Sigmoid colon (tissue), 4 donors: ENCODE measurements at regions not wholly inside any gene's neighbourhood (a gene's known extent, or its start where the extent isn't known, plus 50 kb on each side); places are given as distances from the start of the nearest gene placed in this dataset.

ENCODE experiments used
- EP300 ChIP-seq, 4 donors: sonication (generic); formaldehyde crosslinking; IDR thresholded peaks; one replicate each; pipeline ENCODE4 v1.6.1; 2017; ENCODE audit warnings: antibody characterized with exemption in 4 of 4
- POLR2A ChIP-seq, 2 donors: fragments of 450-650 bp; IDR thresholded peaks; one replicate each; pipeline ENCODE4 v1.6.1; 2016; ENCODE audit warnings: antibody characterized with exemption in 2 of 2, mild to moderate bottlenecking in 2 of 2, moderate library complexity in 2 of 2
- TF ChIP-seq, protein P1 (sequence below), 4 experiments: fragments of 450-650 bp in 3 of 4; fragments of 200-600 bp in 1 of 4; IDR thresholded peaks; one replicate each; pipeline ENCODE4 v1.5.1; 2016 to 2019; ENCODE audit warnings: antibody characterized with exemption in 4 of 4, mild to moderate bottlenecking in 3 of 4, moderate library complexity in 2 of 4

DNA sequence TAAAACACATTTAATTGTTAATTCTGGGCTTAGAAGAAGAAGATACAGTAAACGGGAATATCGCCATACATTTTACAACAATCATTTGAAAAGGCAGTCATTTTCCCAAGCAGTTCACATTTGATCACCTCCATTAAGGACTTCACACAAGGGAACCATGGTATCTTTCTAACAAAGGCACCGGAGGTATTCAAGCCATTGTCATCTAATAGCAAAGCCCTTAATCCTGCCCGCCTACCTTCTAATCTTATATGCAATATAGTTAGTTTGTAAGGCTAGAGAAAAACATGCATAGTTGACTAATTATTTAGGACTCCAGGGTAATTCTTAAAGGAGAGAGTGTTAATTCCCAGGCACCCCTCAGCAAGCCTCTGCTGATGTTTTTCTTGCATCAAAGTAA lies 83.1 kb downstream of the MRPL32 start:
- TF ChIP-seq, protein P1, sequence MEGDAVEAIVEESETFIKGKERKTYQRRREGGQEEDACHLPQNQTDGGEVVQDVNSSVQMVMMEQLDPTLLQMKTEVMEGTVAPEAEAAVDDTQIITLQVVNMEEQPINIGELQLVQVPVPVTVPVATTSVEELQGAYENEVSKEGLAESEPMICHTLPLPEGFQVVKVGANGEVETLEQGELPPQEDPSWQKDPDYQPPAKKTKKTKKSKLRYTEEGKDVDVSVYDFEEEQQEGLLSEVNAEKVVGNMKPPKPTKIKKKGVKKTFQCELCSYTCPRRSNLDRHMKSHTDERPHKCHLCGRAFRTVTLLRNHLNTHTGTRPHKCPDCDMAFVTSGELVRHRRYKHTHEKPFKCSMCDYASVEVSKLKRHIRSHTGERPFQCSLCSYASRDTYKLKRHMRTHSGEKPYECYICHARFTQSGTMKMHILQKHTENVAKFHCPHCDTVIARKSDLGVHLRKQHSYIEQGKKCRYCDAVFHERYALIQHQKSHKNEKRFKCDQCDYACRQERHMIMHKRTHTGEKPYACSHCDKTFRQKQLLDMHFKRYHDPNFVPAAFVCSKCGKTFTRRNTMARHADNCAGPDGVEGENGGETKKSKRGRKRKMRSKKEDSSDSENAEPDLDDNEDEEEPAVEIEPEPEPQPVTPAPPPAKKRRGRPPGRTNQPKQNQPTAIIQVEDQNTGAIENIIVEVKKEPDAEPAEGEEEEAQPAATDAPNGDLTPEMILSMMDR (IDR thresholded peaks at IDR 0.05), result no peak
- TF ChIP-seq POLR2A (IDR thresholded peaks at IDR 0.05), result no peak
- no peak for TF ChIP-seq EP300 (IDR thresholded peaks at IDR 0.05)
